ENCODE measurements at regions not wholly inside any gene's neighbourhood (a gene's known extent, or its start where the extent isn't known, plus 50 kb on each side); places are given as distances from the start of the nearest gene placed in this dataset.

DNA sequence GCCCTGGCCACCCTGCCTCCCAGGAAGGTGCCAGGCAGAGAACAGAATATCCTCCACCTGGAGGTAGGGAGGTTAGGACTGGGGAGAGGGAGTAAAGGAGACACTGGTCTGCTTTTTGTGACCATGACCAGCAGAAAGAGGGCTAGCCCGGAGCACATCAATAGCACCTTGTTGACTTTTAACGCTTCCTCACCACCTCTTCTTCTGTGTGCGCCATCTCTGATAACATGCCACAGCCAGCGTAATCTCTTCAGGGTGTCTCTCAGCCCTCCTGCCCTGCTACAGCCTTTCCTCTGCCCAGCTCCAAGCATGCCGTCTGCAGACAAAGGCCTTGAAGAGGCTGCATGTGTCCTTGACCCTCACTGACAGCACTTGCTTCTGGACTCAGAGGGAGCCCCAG lies 50.9 kb upstream of the GJA5 start:
- no peak for DNase-seq (ENCODE audit: low read depth in 2 of 3, low spot score in 2 of 3)

DNA sequence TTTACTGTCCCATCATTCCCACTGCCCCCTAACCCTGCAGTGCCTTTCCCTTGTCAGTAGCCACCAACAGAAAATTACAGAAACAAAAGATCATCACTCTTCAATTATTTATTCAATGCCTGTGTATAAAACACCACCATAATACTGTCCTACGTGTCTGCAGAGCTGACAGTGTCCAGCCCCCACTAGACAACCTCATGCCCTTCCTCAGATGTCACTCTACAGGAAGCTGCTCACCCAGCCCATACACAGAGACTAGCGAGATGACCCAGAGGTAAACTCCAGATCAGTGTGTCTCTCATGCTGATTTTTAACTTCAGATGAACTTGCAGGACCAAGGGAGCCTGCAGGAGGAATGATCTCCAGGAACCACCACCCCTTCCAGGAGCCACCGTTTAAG lies 51.3 kb upstream of the GJA5 start:
- DNase-seq (ENCODE audit: low read depth in 2 of 3, low spot score in 2 of 3) = no peak

- no peak for DNase-seq (ENCODE audit: low read depth in 2 of 3, low spot score in 2 of 3)
Measured at GRCh38 chr1:147812799-147813198, 52.4 kb upstream of the GJA5 start.

DNA sequence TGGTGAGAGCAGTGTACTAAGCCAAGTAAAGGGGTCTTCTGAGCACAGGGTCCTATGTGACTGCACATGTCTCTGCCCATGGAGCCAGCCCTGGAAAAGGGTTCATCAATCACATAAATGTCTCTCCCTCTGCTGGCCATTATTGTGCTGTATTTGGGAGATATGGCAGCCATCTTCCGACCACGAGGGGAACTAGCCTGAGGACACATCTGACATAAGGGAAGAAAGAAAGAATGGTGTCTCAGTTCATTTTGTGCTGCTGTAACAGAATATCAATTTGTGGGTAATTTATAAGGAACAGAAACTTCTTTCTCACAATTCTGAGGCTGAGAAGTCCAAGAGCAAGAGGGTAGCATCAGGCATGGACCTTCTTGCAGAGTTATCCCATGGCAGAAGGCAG lies 55.1 kb upstream of the GJA5 start:
- no peak for DNase-seq (ENCODE audit: low read depth in 2 of 3, low spot score in 2 of 3)

DNA sequence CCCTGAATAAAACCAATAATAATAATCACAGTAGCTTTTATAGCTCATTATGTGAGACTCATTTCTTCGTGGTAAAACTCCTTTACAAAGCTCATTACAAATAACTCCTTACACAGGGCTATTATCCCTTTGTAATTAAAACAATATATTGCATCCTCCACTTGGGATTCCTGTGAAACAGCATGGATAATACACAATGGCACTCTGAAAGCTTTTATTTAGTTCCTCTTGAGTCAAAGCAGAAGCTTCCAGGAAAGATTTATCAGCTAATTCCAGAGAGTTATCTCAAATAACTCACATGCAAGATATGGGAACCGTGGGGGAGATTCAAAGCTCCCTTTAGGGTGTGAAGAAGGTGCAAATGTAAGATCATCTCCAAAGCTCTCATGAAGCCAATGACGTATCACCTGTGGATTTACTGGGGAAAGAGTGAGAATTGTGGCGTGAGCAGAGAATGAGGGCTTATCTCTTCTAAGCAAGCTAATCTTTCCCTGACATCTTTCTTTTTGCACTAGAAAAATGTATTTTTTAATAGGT lies 60.4 kb upstream of the GJA5 start:
- DNase-seq (ENCODE audit: low read depth in 2 of 3, low spot score in 2 of 3) = no peak

- DNase-seq (ENCODE audit: low read depth in 2 of 3, low spot score in 2 of 3) = no peak
Measured at GRCh38 chr1:147821883-147822282, 61.5 kb upstream of the GJA5 start.

GRCh38 chr1:147822292-147822691 lies 61.9 kb upstream of the GJA5 start:
- no peak for DNase-seq (ENCODE audit: low read depth in 2 of 3, low spot score in 2 of 3)

GRCh38 chr1:147824001-147824400 lies 63.6 kb upstream of the GJA5 start:
- DNase-seq (ENCODE audit: low read depth in 2 of 3, low spot score in 2 of 3) = no peak

DNA sequence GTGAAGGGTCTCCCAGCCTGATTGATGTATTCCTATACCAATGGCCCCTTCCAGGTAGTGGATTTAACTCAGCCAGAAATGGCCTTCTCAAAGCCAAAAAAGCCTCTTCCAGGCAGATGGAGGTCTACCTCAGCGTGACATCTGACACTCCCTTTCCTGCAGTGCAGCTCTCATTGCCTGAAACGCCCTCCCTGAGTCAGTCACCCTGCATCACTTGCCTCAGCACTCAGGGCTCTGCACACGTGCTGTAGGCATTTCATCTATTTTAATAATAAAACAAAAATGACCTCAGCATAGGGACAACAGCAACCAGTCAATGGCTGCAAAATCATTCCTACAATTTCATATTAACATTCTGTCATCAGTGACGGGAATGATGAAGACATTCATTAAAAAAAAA lies 64.4 kb upstream of the GJA5 start:
- no peak for DNase-seq (ENCODE audit: low read depth in 2 of 3, low spot score in 2 of 3)

DNA sequence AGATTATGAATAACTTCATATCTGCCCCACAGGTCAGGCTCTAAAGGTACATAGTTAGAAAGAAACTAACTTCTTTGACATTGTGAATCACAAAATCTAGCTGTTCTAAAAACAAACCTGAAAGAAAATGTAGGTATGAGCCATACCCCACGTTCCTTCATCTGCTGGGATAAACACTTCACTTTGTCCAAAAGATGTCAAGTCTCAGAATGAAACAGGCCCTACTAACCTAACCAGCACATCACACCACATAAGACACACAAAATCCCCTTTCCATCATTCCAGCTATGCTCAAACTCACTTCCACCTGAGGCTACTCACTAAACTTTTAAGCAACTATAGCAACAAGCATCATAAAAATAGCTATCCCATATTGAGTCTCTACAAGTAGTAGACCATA lies 65.2 kb upstream of the GJA5 start:
- no peak for DNase-seq (ENCODE audit: low read depth in 2 of 3, low spot score in 2 of 3)

GRCh38 chr1:147826259-147826658 lies 65.9 kb upstream of the GJA5 start:
- no peak for DNase-seq (ENCODE audit: low read depth in 2 of 3, low spot score in 2 of 3)

DNA sequence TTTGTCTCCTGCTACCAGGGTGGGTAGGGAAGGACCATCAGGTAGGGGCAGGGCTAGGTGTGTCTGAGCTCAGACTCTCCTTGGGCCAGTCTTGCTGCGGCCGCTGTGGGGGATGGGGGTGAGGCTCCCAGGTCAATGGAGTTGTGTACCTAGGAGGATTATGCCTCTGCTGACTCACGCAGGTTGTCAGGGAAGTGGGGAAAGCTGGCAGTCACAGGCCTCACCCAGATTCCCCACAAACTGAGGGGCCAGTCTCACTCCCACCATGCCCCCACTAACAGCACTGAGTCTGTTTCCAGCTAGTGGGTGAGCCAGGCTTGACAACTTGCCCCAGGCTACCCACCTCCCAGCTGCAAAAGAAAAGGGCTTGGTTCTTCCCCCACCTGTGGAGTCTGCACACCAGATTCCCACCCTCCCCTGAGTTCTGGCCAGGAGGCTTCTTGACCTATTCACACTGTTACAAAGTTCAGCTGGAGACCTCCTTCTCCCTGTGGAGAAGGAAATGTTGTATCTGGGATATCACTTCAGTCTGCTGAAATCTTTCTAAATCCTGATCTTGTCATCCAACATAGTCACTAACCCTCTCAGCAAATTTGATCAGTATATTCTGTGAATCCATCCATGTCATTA lies 69.2 kb upstream of the GJA8 start:
- no peak for DNase-seq (ENCODE audit: low read depth in 2 of 3, low spot score in 2 of 3)

DNA sequence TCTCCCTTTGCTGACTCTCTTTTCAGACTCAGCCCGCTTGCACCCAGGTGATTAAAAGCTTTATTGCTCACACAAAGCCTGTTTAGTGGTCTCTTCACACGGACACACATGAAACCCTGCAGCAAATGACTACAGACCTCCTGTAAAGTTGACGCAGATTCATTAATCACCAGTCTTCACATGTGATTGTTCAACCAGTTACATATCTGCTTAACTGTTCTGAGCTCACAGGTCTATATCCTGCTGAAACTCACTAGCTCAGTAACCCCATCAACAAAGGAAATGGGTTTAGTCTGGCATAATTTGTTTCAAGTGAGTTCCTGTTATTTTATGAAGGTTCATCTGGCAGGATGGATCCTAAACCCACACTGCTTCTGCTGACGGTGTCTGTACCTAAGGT lies 68.4 kb upstream of the GJA8 start:
- peak in 2 of 3 donors; percentile 7 to 39 for DNase-seq (ENCODE audit: low read depth in 2 of 3, low spot score in 2 of 3)

DNA sequence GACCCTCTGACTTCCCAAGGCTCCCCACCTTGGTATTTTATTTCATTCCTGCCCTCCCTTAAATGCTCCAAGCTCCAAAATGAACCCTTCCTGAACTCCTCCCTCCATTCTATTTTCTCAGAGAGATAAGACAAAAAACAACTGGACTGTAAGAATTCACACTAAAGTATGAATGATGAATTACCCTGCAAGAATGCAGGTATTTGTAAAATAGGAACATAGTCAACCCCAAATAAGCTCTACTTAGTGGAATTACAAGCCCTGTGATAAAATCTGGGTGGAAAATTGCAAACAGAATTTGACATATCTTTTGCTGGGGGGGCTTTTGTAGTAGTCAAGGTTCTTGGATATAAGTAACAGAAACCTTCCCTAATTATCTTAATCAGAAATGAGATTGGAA lies 67.8 kb upstream of the GJA8 start:
- no peak for DNase-seq (ENCODE audit: low read depth in 2 of 3, low spot score in 2 of 3)

- no peak for DNase-seq (ENCODE audit: low read depth in 2 of 3, low spot score in 2 of 3)
Measured at GRCh38 chr1:147837129-147837963, 65.2 kb upstream of the GJA8 start.

- DNase-seq (ENCODE audit: low read depth in 2 of 3, low spot score in 2 of 3) = no peak
Measured at GRCh38 chr1:147837964-147838292, 64.7 kb upstream of the GJA8 start.

DNA sequence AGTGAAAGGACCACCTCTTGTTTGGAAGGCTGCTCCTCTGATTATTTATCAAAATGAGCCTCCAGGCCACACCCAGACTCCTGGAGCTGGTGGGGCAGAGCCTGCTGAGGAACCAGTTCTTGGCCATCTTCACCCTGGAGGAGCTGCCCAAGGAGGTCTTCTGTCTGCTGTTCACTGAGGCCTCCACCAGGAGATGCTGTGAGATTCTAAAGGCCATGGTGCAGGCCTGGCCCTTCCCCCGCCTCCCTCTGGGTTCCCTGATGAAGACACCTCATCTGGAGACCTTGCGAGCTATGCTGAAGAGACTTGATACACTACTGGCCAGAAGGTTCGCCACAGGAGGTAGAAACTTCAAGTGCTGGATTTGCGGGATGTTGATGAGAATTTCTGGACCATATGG lies 61.7 kb upstream of the GJA8 start:
- DNase-seq (ENCODE audit: low read depth in 2 of 3, low spot score in 2 of 3) = peak in 1 of 3 donors; percentile 6

- no peak for DNase-seq (ENCODE audit: low read depth in 2 of 3, low spot score in 2 of 3)
Measured at GRCh38 chr1:147842578-147842977, 60.0 kb upstream of the GJA8 start.

DNA sequence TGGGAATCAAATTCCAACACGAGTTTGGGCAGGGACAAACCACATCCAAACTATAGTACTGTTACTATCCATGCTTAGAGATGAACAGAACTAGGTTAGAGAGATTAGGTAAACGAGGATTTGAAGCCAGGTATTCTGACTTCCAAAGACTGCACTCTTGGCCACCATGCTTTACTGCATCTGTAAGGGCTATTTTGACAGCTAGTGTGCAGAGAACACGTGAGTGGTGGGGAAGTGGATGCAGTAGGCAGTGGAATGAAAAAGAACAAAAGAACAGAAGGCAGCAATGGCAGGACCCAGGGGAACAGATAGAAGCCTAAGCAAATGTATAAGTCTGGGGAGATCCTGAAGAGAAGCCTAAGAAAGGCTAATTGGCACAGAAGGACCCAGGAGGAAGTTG lies 59.1 kb upstream of the GJA8 start:
- no peak for DNase-seq (ENCODE audit: low read depth in 2 of 3, low spot score in 2 of 3)

DNA sequence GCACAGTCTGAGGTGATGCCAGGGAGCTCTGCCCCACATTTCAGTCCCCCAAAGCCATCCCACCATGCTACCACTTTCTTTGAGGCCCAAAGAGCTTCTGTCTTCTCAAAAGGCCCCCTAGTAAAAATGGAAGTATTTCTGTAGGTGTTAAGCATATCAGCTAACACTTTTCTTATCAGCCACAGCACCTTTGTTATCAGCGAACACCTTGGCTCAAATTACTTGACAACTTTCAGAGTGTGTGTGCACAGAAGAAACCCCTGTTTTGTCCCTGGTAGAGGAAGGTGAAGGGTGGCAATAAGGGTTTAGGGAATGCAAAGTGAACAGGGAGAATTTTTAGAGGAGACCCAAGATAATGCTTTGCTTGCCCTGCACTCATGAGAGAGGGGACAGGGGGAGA lies 54.8 kb upstream of the GJA8 start:
- DNase-seq (ENCODE audit: low read depth in 2 of 3, low spot score in 2 of 3) = no peak

DNA sequence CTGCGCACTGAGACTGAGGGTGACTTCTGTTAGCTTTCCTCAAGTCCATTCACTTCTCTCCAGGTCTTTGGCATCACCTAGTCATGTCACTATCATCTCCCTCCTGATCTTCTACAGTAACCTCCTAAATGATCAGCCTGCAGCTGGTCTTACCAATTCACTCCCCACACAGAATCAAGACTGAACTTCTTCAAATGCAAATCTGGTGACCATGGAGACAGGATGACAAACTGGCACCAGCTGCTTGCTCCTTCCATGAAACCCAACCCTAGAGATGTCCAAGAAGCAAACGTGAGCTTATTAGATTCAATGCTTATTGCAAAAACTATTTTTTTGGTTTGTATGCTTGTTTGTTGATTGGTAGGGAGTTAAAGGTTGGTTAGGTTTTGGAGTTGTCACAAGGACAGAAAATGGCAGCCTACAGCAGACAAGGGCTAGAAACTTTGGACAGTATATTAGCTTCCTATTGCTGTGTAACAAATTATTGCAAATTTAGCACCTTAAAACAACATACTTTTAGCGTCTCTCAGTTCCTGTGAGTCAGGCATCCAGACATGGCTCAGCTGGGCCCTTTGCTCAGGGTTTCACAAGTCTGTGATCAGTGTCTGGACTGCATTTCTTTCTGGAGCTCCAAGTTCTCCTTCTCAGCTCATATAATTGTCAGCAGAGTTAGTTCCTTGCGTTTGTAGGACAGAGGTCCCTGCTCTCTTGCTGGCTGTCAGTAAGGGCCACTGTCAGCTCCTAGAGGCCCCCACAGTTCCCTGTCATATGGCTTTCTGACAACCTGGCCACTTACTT lies 53.3 kb upstream of the GJA8 start:
- no peak for DNase-seq (ENCODE audit: low read depth in 2 of 3, low spot score in 2 of 3)

GRCh38 chr1:147850737-147851136 lies 51.9 kb upstream of the GJA8 start:
- DNase-seq (ENCODE audit: low read depth in 2 of 3, low spot score in 2 of 3) = no peak
